Activated CD4-positive, alpha-beta T cell treated with anti-CD3 and anti-CD28 coated beads, Interleukin-2, amount 50 U/mL, for 1 hour (primary cell): ENCODE measurements at regions not wholly inside any gene's neighbourhood (a gene's known extent, or its start where the extent isn't known, plus 50 kb on each side); places are given as distances from the start of the nearest gene placed in this dataset.

Source experiments
- DNase-seq: peaks from one replicate; pipeline ENCODE4 v3.0.0-alpha.2; 2020

- DNase-seq: no peak
Observed at GRCh38 chr10:78574547-78574946, 494.2 kb upstream of the ZMIZ1 start.

- DNase-seq: no peak
Observed at GRCh38 chr10:78575400-78575799, 493.4 kb upstream of the ZMIZ1 start.

- DNase-seq: no peak
Observed at GRCh38 chr10:78576276-78576675, 492.5 kb upstream of the ZMIZ1 start.

GRCh38 chr10:78577712-78578111, 491.1 kb upstream of the ZMIZ1 start:
- no peak for DNase-seq

GRCh38 chr10:78578929-78579328, 489.8 kb upstream of the ZMIZ1 start:
- DNase-seq: no peak

- no peak for DNase-seq
Observed at GRCh38 chr10:78579576-78579975, 489.2 kb upstream of the ZMIZ1 start.

GRCh38 chr10:78579995-78580394, 488.8 kb upstream of the ZMIZ1 start:
- DNase-seq: no peak

- DNase-seq: no peak
Observed at GRCh38 chr10:78581133-78581694, 487.6 kb upstream of the ZMIZ1 start.

GRCh38 chr10:78582540-78582939, 486.2 kb upstream of the ZMIZ1 start:
- DNase-seq: no peak

- DNase-seq: no peak
Observed at GRCh38 chr10:78584266-78584665, 484.5 kb upstream of the ZMIZ1 start.

- no peak for DNase-seq
Observed at GRCh38 chr10:78584681-78585080, 484.1 kb upstream of the ZMIZ1 start.

GRCh38 chr10:78585952-78586351, 482.8 kb upstream of the ZMIZ1 start:
- DNase-seq: no peak

GRCh38 chr10:78588194-78588811, 480.5 kb upstream of the ZMIZ1 start:
- no peak for DNase-seq

- no peak for DNase-seq
Observed at GRCh38 chr10:78589687-78590086, 479.1 kb upstream of the ZMIZ1 start.

- DNase-seq: no peak
Observed at GRCh38 chr10:78591066-78591465, 477.7 kb upstream of the ZMIZ1 start.

- no peak for DNase-seq
Observed at GRCh38 chr10:78594559-78595268, 474.1 kb upstream of the ZMIZ1 start.

GRCh38 chr10:78595269-78595619, 473.5 kb upstream of the ZMIZ1 start:
- no peak for DNase-seq

- no peak for DNase-seq
Observed at GRCh38 chr10:78596556-78596955, 472.2 kb upstream of the ZMIZ1 start.

- DNase-seq: no peak
Observed at GRCh38 chr10:78597796-78598555, 470.8 kb upstream of the ZMIZ1 start.

- DNase-seq: no peak
Observed at GRCh38 chr10:78599122-78599853, 469.5 kb upstream of the ZMIZ1 start.

- no peak for DNase-seq
Observed at GRCh38 chr10:78600121-78600665, 468.6 kb upstream of the ZMIZ1 start.

- no peak for DNase-seq
Observed at GRCh38 chr10:78600740-78601139, 468.0 kb upstream of the ZMIZ1 start.
